NCI-H2029 (cell line): ENCODE measurements at regions not wholly inside any gene's neighbourhood (a gene's known extent, or its start where the extent isn't known, plus 50 kb on each side); places are given as distances from the start of the nearest gene placed in this dataset.
"Not testable (repeated sequence)": the region's sequence is repeated elsewhere in the genome, so short reads cannot be mapped to it uniquely, and the experiment has no call there.

Experiments used
- DNase-seq: peaks from one replicate; lab custom pipeline; 2025; lab: John Stamatoyannopoulos, UW

- DNase-seq: no peak
Observed at GRCh38 chr3:178967177-178967532, 104.5 kb downstream of the ZMAT3 start.

- DNase-seq: peak; percentile 67
Observed at GRCh38 chr3:178966299-178967176, 105.1 kb downstream of the ZMAT3 start.

GRCh38 chr3:178964551-178964950 is 107.1 kb downstream of the ZMAT3 start:
- no peak for DNase-seq

GRCh38 chr3:178960918-178961317 is 110.7 kb downstream of the ZMAT3 start:
- DNase-seq: no peak

GRCh38 chr3:178960181-178960580 is 111.4 kb downstream of the ZMAT3 start:
- DNase-seq: no peak

GRCh38 chr3:178950676-178951075 is 120.9 kb downstream of the ZMAT3 start:
- DNase-seq: no peak

GRCh38 chr3:178949896-178950295 is 121.7 kb downstream of the ZMAT3 start:
- DNase-seq: no peak

- DNase-seq: no peak
Observed at GRCh38 chr3:178948546-178948945, 123.1 kb downstream of the ZMAT3 start.

GRCh38 chr3:178947738-178948137 is 123.9 kb downstream of the ZMAT3 start:
- DNase-seq: no peak

- DNase-seq: not testable (repeated sequence)
Observed at GRCh38 chr3:178942261-178942660, 129.3 kb downstream of the ZMAT3 start.

GRCh38 chr3:178930116-178930515 is 141.5 kb downstream of the ZMAT3 start:
- DNase-seq: no peak

GRCh38 chr3:178916223-178916622 is 155.4 kb downstream of the ZMAT3 start:
- no peak for DNase-seq

- no peak for DNase-seq
Observed at GRCh38 chr3:178915365-178915764, 156.2 kb downstream of the ZMAT3 start.

- DNase-seq: no peak
Observed at GRCh38 chr3:178907081-178907480, 164.5 kb downstream of the ZMAT3 start.

- peak; percentile 31 for DNase-seq
Observed at GRCh38 chr3:178901204-178901603, 170.4 kb downstream of the ZMAT3 start.

GRCh38 chr3:178900029-178900646 is 171.5 kb downstream of the ZMAT3 start:
- DNase-seq: peak; percentile 50

GRCh38 chr3:178895178-178895789 is 176.3 kb downstream of the ZMAT3 start:
- DNase-seq: peak; percentile 17
